Endothelial cell (in vitro differentiated cells): ENCODE measurements at regions not wholly inside any gene's neighbourhood (a gene's known extent, or its start where the extent isn't known, plus 50 kb on each side); places are given as distances from the start of the nearest gene placed in this dataset.
"Not testable (repeated sequence)": the region's sequence is repeated elsewhere in the genome, so short reads cannot be mapped to it uniquely, and the experiment has no call there.

Experiments
- DNase-seq: peaks from one replicate; pipeline ENCODE4 v3.0.0; 2021; ENCODE audit warnings: low spot score
- H3K27ac Mint-ChIP-seq: one replicate; pipeline ENCODE4 v1.8.0; 2021; ENCODE audit warnings: mixed read lengths, inconsistent platforms; ENCODE audit not compliant: unreplicated experiment
- H3K27me3 Mint-ChIP-seq: one replicate; pipeline ENCODE4 v1.8.0; 2021; ENCODE audit warnings: mild to moderate bottlenecking, moderate library complexity, mixed read lengths, inconsistent platforms; ENCODE audit not compliant: unreplicated experiment
- H3K36me3 Mint-ChIP-seq: one replicate; pipeline ENCODE4 v1.8.0; 2021; ENCODE audit warnings: mild to moderate bottlenecking, low read depth, mixed read lengths, inconsistent platforms; ENCODE audit not compliant: unreplicated experiment
- H3K4me1 Mint-ChIP-seq: one replicate; pipeline ENCODE4 v1.8.0; 2021; ENCODE audit warnings: mild to moderate bottlenecking, mixed read lengths, inconsistent platforms; ENCODE audit not compliant: unreplicated experiment
- H3K4me3 Mint-ChIP-seq: one replicate; pipeline ENCODE4 v1.8.0; 2021; ENCODE audit warnings: mild to moderate bottlenecking, mixed read lengths, inconsistent platforms; ENCODE audit not compliant: unreplicated experiment
- H3K9me3 Mint-ChIP-seq: one replicate; pipeline ENCODE4 v1.8.0; 2021; ENCODE audit warnings: mixed read lengths, inconsistent platforms; ENCODE audit not compliant: unreplicated experiment
- TF ChIP-seq, protein P1 (sequence below): fragments of 200-600 bp; sonication (generic); IDR thresholded peaks from one replicate; pipeline ENCODE4 v1.5.0; 2021; ENCODE audit warnings: antibody characterized with exemption; ENCODE audit not compliant: unreplicated experiment

DNA sequence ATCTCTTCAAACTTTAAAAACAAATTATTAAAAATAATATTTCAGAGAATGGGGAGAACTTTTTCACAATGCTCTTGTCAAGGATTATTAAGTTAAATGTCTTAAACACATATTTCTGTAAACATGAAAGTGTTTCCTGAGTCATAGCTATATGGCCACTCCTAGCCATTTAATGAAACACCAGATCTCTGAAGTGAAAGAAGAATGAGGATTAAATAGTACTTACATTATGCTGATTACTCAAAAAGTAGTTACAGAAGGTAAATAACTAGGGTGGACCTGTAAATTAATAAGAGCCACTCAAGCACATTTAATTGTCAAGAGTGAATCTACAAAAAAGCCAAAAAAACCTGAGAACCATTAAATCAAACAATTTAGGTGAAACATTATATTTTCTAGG is 57.6 kb upstream of the GALNT7 start:
- H3K4me3 Mint-ChIP-seq = no peak overlapping the region

GRCh38 chr4:173117430-173117829 is 51.2 kb upstream of the GALNT7 start:
- not testable (repeated sequence) for H3K9me3 Mint-ChIP-seq, H3K27ac Mint-ChIP-seq, H3K27me3 Mint-ChIP-seq, H3K36me3 Mint-ChIP-seq, DNase-seq, H3K4me3 Mint-ChIP-seq
- H3K4me1 Mint-ChIP-seq = peaks cover 12% of the 10 kb centered on the region

More for the DNA sequence above, 57.6 kb upstream of the GALNT7 start:
- TF ChIP-seq, protein P1, sequence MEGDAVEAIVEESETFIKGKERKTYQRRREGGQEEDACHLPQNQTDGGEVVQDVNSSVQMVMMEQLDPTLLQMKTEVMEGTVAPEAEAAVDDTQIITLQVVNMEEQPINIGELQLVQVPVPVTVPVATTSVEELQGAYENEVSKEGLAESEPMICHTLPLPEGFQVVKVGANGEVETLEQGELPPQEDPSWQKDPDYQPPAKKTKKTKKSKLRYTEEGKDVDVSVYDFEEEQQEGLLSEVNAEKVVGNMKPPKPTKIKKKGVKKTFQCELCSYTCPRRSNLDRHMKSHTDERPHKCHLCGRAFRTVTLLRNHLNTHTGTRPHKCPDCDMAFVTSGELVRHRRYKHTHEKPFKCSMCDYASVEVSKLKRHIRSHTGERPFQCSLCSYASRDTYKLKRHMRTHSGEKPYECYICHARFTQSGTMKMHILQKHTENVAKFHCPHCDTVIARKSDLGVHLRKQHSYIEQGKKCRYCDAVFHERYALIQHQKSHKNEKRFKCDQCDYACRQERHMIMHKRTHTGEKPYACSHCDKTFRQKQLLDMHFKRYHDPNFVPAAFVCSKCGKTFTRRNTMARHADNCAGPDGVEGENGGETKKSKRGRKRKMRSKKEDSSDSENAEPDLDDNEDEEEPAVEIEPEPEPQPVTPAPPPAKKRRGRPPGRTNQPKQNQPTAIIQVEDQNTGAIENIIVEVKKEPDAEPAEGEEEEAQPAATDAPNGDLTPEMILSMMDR = no peak
- no peaks in the 10 kb centered on the region for H3K9me3 Mint-ChIP-seq
- H3K27ac Mint-ChIP-seq = no peak overlapping the region
- H3K36me3 Mint-ChIP-seq = no peaks in the 10 kb centered on the region
- H3K27me3 Mint-ChIP-seq = peaks cover 1% of the 10 kb centered on the region
- peaks cover 12% of the 10 kb centered on the region for H3K4me1 Mint-ChIP-seq
- DNase-seq = no peak
